DMS79 treated with DMSO at 0.1 percent for 48 hours (cell line): ENCODE measurements at regions not wholly inside any gene's neighbourhood (a gene's known extent, or its start where the extent isn't known, plus 50 kb on each side); places are given as distances from the start of the nearest gene placed in this dataset.
A peak's percentile ranks its signal among the peaks of the same experiment; 100 is the strongest.
"Not testable (repeated sequence)": the region's sequence is repeated elsewhere in the genome, so short reads cannot be mapped to it uniquely, and the experiment has no call there.

Source experiments
- DNase-seq: peaks from one replicate; lab custom pipeline; 2025; lab: John Stamatoyannopoulos, UW

GRCh38 chr9:13814647-13815400 lies 499.1 kb downstream of the NFIB start:
- no peak for DNase-seq

- DNase-seq = no peak
Observed at GRCh38 chr9:13811876-13812275, 502.1 kb downstream of the NFIB start.

- no peak for DNase-seq
Observed at GRCh38 chr9:13810510-13810909, 503.4 kb downstream of the NFIB start.

- DNase-seq = no peak
Observed at GRCh38 chr9:13809401-13809800, 504.5 kb downstream of the NFIB start.

- no peak for DNase-seq
Observed at GRCh38 chr9:13807118-13807517, 506.8 kb downstream of the NFIB start.

- no peak for DNase-seq
Observed at GRCh38 chr9:13806714-13807113, 507.2 kb downstream of the NFIB start.

- DNase-seq = no peak
Observed at GRCh38 chr9:13805546-13805945, 508.4 kb downstream of the NFIB start.

GRCh38 chr9:13804532-13804931 lies 509.4 kb downstream of the NFIB start:
- DNase-seq = no peak

- no peak for DNase-seq
Observed at GRCh38 chr9:13800776-13801175, 513.2 kb downstream of the NFIB start.

- DNase-seq = not testable (repeated sequence)
Observed at GRCh38 chr9:13797701-13798100, 516.2 kb downstream of the NFIB start.

GRCh38 chr9:13791816-13792215 lies 512.3 kb upstream of the MPDZ start:
- DNase-seq = no peak

- no peak for DNase-seq
Observed at GRCh38 chr9:13790055-13790454, 510.6 kb upstream of the MPDZ start.

GRCh38 chr9:13787234-13787833 lies 507.8 kb upstream of the MPDZ start:
- peak; percentile 61 for DNase-seq

GRCh38 chr9:13786711-13787110 lies 507.2 kb upstream of the MPDZ start:
- DNase-seq = no peak

- no peak for DNase-seq
Observed at GRCh38 chr9:13786131-13786530, 506.6 kb upstream of the MPDZ start.

GRCh38 chr9:13779106-13779505 lies 499.6 kb upstream of the MPDZ start:
- DNase-seq = no peak

GRCh38 chr9:13778631-13779030 lies 499.1 kb upstream of the MPDZ start:
- no peak for DNase-seq

- DNase-seq = peak; percentile 91
Observed at GRCh38 chr9:13770956-13771355, 491.5 kb upstream of the MPDZ start.

- no peak for DNase-seq
Observed at GRCh38 chr9:13769641-13770040, 490.1 kb upstream of the MPDZ start.

GRCh38 chr9:13769006-13769405 lies 489.5 kb upstream of the MPDZ start:
- DNase-seq = no peak

GRCh38 chr9:13762209-13762608 lies 482.7 kb upstream of the MPDZ start:
- DNase-seq = no peak

- peak; percentile 52 for DNase-seq
Observed at GRCh38 chr9:13759551-13759950, 480.1 kb upstream of the MPDZ start.

GRCh38 chr9:13758936-13759335 lies 479.4 kb upstream of the MPDZ start:
- no peak for DNase-seq

- no peak for DNase-seq
Observed at GRCh38 chr9:13756943-13757342, 477.5 kb upstream of the MPDZ start.
